Amygdala (tissue), 56 donors: ENCODE measurements at regions not wholly inside any gene's neighbourhood (a gene's known extent, or its start where the extent isn't known, plus 50 kb on each side); places are given as distances from the start of the nearest gene placed in this dataset.
A peak's percentile ranks its signal among the peaks of the same experiment; 100 is the strongest.
"Not testable (repeated sequence)": the region's sequence is repeated elsewhere in the genome, so short reads cannot be mapped to it uniquely, and the experiment has no call there.

Experiments used
- DNase-seq, 56 donors: peaks; one replicate each; lab custom pipeline; 2025; lab: John Stamatoyannopoulos, UW

- DNase-seq, result no peak
These were observed 372.1 kb upstream of the MEX3C start for GRCh38 chr18:51569561-51569960.

GRCh38 chr18:51570071-51570470 is 372.6 kb upstream of the MEX3C start:
- DNase-seq, result not testable (repeated sequence)

- not testable (repeated sequence) for DNase-seq
These were observed 376.4 kb upstream of the MEX3C start for GRCh38 chr18:51573886-51574285.

GRCh38 chr18:51575171-51575570 is 377.7 kb upstream of the MEX3C start:
- DNase-seq, result no peak

- DNase-seq, result no peak
These were observed 381.0 kb upstream of the MEX3C start for GRCh38 chr18:51578406-51578980.

- DNase-seq, result no peak
These were observed 383.1 kb upstream of the MEX3C start for GRCh38 chr18:51580580-51580979.

GRCh38 chr18:51582551-51582950 is 385.1 kb upstream of the MEX3C start:
- no peak for DNase-seq

GRCh38 chr18:51588616-51589015 is 391.1 kb upstream of the MEX3C start:
- no peak for DNase-seq

GRCh38 chr18:51593931-51594330 is 396.4 kb upstream of the MEX3C start:
- DNase-seq, result no peak

- DNase-seq, result no peak
These were observed 405.6 kb upstream of the MEX3C start for GRCh38 chr18:51603111-51603510.

GRCh38 chr18:51603551-51603950 is 406.1 kb upstream of the MEX3C start:
- DNase-seq, result no peak

GRCh38 chr18:51610481-51610880 is 413.0 kb upstream of the MEX3C start:
- no peak for DNase-seq

GRCh38 chr18:51611326-51611725 is 413.8 kb upstream of the MEX3C start:
- no peak for DNase-seq

- DNase-seq, result no peak
These were observed 416.6 kb upstream of the MEX3C start for GRCh38 chr18:51614033-51614432.

GRCh38 chr18:51614967-51615571 is 417.6 kb upstream of the MEX3C start:
- DNase-seq, result no peak

GRCh38 chr18:51617167-51617566 is 419.7 kb upstream of the MEX3C start:
- no peak for DNase-seq

- no peak for DNase-seq
These were observed 420.2 kb upstream of the MEX3C start for GRCh38 chr18:51617572-51618260.

- DNase-seq, result no peak
These were observed 421.8 kb upstream of the MEX3C start for GRCh38 chr18:51619283-51619682.

GRCh38 chr18:51621113-51621863 is 423.8 kb upstream of the MEX3C start:
- DNase-seq, result peak in 54 of 56 donors; percentile 5 to 87 (median 50)

GRCh38 chr18:51621864-51622160 is 424.3 kb upstream of the MEX3C start:
- DNase-seq, result no peak

GRCh38 chr18:51622702-51623101 is 425.2 kb upstream of the MEX3C start:
- no peak for DNase-seq

- DNase-seq, result no peak
These were observed 426.2 kb upstream of the MEX3C start for GRCh38 chr18:51623653-51624052.
